ENCODE measurements at regions not wholly inside any gene's neighbourhood (a gene's known extent, or its start where the extent isn't known, plus 50 kb on each side); places are given as distances from the start of the nearest gene placed in this dataset.

DNA sequence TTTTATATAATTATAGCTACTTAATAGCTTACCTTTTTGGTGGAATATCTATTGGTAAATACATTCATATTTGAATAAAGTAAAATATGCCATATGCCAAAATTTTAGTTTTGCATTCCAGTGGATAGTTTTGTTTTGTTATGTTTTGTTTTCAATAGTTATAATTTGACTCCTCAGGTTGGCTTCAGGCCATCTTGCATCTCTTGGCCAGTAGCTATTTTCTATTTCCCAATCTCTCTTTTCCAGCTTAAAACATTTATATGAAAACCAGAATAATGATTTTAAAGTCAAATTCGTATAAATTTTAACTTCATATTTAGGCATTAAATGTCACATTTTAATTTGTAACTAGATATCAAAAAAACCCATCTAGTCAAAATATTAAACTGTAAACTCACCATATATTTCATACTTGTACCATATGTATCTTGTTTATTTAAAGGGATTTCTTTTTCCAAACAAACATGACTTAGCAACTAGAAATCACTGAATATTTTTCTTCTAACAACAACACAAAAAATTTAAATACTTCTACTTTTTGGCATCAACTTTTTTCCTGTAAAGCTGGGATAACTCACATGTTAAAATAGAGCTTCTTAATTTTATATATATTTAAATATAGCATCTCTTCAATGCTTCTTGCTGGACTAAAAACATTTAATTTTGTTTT is 1209.6 kb downstream of the PCDH7 start:
- TF ChIP-seq EZH2 (IDR thresholded peaks at IDR 0.05; ENCODE audit: borderline replicate concordance, low read length), result no peak
- TF ChIP-seq, protein P1, sequence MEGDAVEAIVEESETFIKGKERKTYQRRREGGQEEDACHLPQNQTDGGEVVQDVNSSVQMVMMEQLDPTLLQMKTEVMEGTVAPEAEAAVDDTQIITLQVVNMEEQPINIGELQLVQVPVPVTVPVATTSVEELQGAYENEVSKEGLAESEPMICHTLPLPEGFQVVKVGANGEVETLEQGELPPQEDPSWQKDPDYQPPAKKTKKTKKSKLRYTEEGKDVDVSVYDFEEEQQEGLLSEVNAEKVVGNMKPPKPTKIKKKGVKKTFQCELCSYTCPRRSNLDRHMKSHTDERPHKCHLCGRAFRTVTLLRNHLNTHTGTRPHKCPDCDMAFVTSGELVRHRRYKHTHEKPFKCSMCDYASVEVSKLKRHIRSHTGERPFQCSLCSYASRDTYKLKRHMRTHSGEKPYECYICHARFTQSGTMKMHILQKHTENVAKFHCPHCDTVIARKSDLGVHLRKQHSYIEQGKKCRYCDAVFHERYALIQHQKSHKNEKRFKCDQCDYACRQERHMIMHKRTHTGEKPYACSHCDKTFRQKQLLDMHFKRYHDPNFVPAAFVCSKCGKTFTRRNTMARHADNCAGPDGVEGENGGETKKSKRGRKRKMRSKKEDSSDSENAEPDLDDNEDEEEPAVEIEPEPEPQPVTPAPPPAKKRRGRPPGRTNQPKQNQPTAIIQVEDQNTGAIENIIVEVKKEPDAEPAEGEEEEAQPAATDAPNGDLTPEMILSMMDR (IDR thresholded peaks at IDR 0.05; ENCODE audit: low read length), result no peak

Measured in OCI-LY1 (cell line).